Upper lobe of right lung (tissue), 1 donor: ENCODE measurements at regions not wholly inside any gene's neighbourhood (a gene's known extent, or its start where the extent isn't known, plus 50 kb on each side); places are given as distances from the start of the nearest gene placed in this dataset.

Experiments
- ATAC-seq: fragments of 200-7000 bp; cut with Tn5 transposase; one replicate; pipeline ENCODE4 v1.9.1; 2020; ENCODE audit warnings: mild to moderate bottlenecking, moderate library complexity
- DNase-seq: peaks from one replicate; pipeline ENCODE4 v3.0.0-alpha.2; 2020
- H3K27ac ChIP-seq: fragments of 200-600 bp; one replicate; pipeline ENCODE4 v1.8.0; 2022
- H3K27me3 ChIP-seq: fragments of 200-600 bp; one replicate; pipeline ENCODE4 v1.8.0; 2022; ENCODE audit warnings: mild to moderate bottlenecking
- H3K36me3 ChIP-seq: fragments of 200-600 bp; one replicate; pipeline ENCODE4 v1.8.0; 2022
- H3K4me1 ChIP-seq: fragments of 200-600 bp; one replicate; pipeline ENCODE4 v1.8.0; 2022
- H3K4me3 ChIP-seq: fragments of 200-600 bp; one replicate; pipeline ENCODE4 v1.8.0; 2022; ENCODE audit warnings: mild to moderate bottlenecking
- H3K9me3 ChIP-seq: fragments of 200-600 bp; one replicate; pipeline ENCODE4 v1.8.0; 2022
- CTCF ChIP-seq: fragments of 200-600 bp; IDR thresholded peaks from one replicate; pipeline ENCODE4 v1.8.0; 2022; ENCODE audit warnings: antibody characterized with exemption
- intact Hi-C: fragments of 100-400 bp; cut with DNase I; formaldehyde crosslinking; loops from one replicate; pipeline ENCODE4 v1.11.0; 2022
- donor health status: DM: no; HTN: yes; CAD: no; lungs with severe emphysema.

- H3K4me3 ChIP-seq: no peak overlapping the region
- no peak overlapping the region for H3K27ac ChIP-seq
- DNase-seq (no peak), ATAC-seq (no peak)
- intact Hi-C loops: no loop called here
- H3K27me3 ChIP-seq: no peaks in the 10 kb centered on the region
- H3K36me3 ChIP-seq: no peaks in the 10 kb centered on the region
- no peaks in the 10 kb centered on the region for H3K4me1 ChIP-seq
- H3K9me3 ChIP-seq: no peaks in the 10 kb centered on the region
- no peak for TF ChIP-seq CTCF
Measured at GRCh38 chr5:40273936-40274335, 405.8 kb upstream of the PTGER4 start.

GRCh38 chr5:40271476-40271875 is 408.2 kb upstream of the PTGER4 start:
- no peaks in the 10 kb centered on the region for H3K36me3 ChIP-seq
- intact Hi-C loops: no loop called here
- H3K4me3 ChIP-seq: no peak overlapping the region
- ATAC-seq (no peak), DNase-seq (no peak)
- no peak for TF ChIP-seq CTCF
- no peak overlapping the region for H3K27ac ChIP-seq
- H3K9me3 ChIP-seq: no peaks in the 10 kb centered on the region
- no peaks in the 10 kb centered on the region for H3K27me3 ChIP-seq
- no peaks in the 10 kb centered on the region for H3K4me1 ChIP-seq

GRCh38 chr5:40270274-40270845 is 409.4 kb upstream of the PTGER4 start:
- no peaks in the 10 kb centered on the region for H3K36me3 ChIP-seq
- no peak for TF ChIP-seq CTCF
- H3K4me1 ChIP-seq: no peaks in the 10 kb centered on the region
- H3K27ac ChIP-seq: no peak overlapping the region
- H3K9me3 ChIP-seq: no peaks in the 10 kb centered on the region
- no peak for DNase-seq
- H3K27me3 ChIP-seq: no peaks in the 10 kb centered on the region
- H3K4me3 ChIP-seq: no peak overlapping the region
- no peak for ATAC-seq
- intact Hi-C loops: no loop called here

GRCh38 chr5:40268088-40268487 is 411.6 kb upstream of the PTGER4 start:
- H3K9me3 ChIP-seq: no peaks in the 10 kb centered on the region
- no peak overlapping the region for H3K4me3 ChIP-seq
- DNase-seq (no peak), ATAC-seq (no peak)
- no peaks in the 10 kb centered on the region for H3K27me3 ChIP-seq
- no peak for TF ChIP-seq CTCF
- H3K36me3 ChIP-seq: no peaks in the 10 kb centered on the region
- intact Hi-C loops: no loop called here
- no peaks in the 10 kb centered on the region for H3K4me1 ChIP-seq
- no peak overlapping the region for H3K27ac ChIP-seq

- no peak for TF ChIP-seq CTCF
- no peak for ATAC-seq
- intact Hi-C loops: no loop called here
Measured at GRCh38 chr5:40266952-40267351, 412.8 kb upstream of the PTGER4 start.

GRCh38 chr5:40261984-40262383 is 417.7 kb upstream of the PTGER4 start:
- no peaks in the 10 kb centered on the region for H3K27me3 ChIP-seq
- H3K9me3 ChIP-seq: no peaks in the 10 kb centered on the region
- ATAC-seq: no peak
- H3K4me3 ChIP-seq: no peak overlapping the region
- no peak for TF ChIP-seq CTCF
- intact Hi-C loops: no loop called here
- DNase-seq: no peak
- no peaks in the 10 kb centered on the region for H3K36me3 ChIP-seq
- H3K4me1 ChIP-seq: no peaks in the 10 kb centered on the region
- H3K27ac ChIP-seq: no peak overlapping the region

More at GRCh38 chr5:40266952-40267351, 412.8 kb upstream of the PTGER4 start:
- no peak overlapping the region for H3K4me3 ChIP-seq
- H3K9me3 ChIP-seq: no peaks in the 10 kb centered on the region
- DNase-seq: no peak
- no peaks in the 10 kb centered on the region for H3K27me3 ChIP-seq
- H3K36me3 ChIP-seq: no peaks in the 10 kb centered on the region
- no peaks in the 10 kb centered on the region for H3K4me1 ChIP-seq
- H3K27ac ChIP-seq: no peak overlapping the region
